A204.1 (cell line): ENCODE measurements at regions not wholly inside any gene's neighbourhood (a gene's known extent, or its start where the extent isn't known, plus 50 kb on each side); places are given as distances from the start of the nearest gene placed in this dataset.

Source experiments
- FAIRE-seq: peaks from 2 replicates; lab custom pipeline; 2012; peaks lifted over from hg19 to GRCh38; lab: Jason Lieb, UNC

DNA sequence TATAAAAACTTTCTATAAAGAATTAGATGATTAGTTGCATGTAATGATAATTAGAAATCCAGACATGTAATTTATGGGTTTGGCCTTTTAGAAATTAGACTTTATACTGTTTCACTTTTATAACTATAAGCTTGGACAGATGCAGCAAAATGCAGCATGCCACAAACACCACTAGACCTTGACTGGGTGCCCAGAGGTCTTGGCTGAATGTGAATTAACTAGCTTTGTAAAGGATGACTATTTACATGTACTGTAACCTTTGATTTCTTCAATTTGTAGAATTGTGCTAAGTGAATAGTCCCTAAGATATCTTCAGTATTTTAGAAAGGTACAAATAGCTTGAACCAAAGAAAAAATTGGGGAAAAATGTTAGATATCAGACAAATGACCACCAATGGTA, 2168.1 kb downstream of the MAT2B start:
- FAIRE-seq: no peak

GRCh38 chr5:165695796-165696195, 2190.4 kb downstream of the MAT2B start:
- FAIRE-seq: no peak

DNA sequence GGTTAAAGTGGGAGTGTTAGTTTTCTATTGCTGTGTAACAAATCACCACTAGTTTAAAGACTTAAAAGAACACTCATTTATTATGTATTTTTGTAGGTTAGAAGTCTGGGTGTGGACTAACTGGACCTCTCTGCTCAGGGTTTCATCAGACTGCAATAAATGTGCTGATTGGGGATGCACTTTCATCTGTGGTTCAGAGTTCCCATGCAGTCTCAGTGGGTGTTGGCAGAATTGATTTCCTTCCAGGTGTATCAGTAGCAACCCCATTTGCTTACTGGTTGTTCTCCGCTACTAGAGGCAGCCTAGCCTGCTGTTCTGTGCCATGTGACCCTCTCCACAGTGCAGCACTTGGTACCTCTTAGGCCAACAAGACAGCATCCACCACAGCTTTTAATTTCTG, 2200.5 kb downstream of the MAT2B start:
- FAIRE-seq: no peak

- FAIRE-seq: no peak
These were observed 2206.6 kb downstream of the MAT2B start for GRCh38 chr5:165712011-165712410.

DNA sequence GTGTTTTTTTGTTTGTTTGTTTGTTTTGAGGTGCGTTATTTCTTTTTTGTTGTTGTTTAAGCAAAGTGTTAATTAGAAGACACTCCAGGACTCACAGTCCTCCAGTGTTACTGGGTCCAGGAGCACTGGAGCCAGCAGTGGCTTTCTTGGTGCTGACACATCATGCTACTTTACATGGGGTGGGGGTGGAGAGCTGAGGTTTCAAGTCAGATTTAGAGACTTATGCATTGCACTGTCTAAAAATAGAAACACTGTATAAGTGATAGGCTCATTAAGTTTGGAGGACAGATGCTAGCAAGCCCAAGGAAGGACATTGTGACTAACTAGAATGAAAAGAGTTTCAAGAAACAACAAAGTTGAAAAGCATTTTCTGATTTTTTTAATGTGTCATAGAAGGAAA, 2209.2 kb downstream of the MAT2B start:
- no peak for FAIRE-seq

GRCh38 chr5:165720901-165721300, 2215.5 kb downstream of the MAT2B start:
- no peak for FAIRE-seq

DNA sequence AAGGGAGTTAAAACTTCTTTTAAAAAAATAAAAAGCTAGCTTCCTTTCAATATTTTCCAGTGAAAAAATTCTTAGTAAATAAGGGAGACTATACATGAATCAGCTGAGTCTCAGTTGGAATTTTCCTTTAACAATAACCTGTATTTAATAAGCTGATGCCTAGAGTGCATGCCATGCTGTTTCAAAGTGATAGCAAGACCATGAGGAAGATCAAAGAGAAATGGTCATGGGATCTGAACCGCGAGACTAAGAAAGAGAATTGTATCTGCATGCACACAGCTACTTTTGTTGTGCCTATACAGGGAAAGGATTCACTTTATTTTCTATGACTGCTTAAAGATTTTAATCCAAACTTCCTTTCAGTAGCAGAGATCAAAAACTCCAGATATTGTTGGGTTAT, 2217.0 kb downstream of the MAT2B start:
- no peak for FAIRE-seq

GRCh38 chr5:165723931-165724330, 2218.5 kb downstream of the MAT2B start:
- FAIRE-seq: no peak

DNA sequence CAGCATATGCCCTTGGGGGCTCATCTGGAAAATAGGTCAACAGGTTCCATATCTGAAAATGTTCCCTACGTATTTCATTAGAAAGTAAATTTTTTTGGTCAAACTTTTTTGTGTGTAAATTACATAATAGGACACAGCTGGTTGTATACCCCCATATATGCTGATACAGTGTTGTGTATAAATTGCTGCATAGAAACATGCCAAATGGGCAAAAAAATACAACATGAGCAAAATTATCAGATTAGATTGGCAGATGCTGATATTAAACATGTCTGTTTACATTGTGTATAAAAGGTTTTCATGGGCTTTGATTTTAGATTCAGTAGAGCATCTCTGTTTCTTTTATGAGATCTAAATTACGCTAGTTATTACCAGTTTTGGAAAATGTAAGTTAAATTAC, 2223.0 kb downstream of the MAT2B start:
- no peak for FAIRE-seq

- no peak for FAIRE-seq
These were observed 2230.0 kb downstream of the MAT2B start for GRCh38 chr5:165735388-165735787.

- no peak for FAIRE-seq
These were observed 2233.8 kb downstream of the MAT2B start for GRCh38 chr5:165739079-165739741.

- no peak for FAIRE-seq
These were observed 2252.4 kb downstream of the MAT2B start for GRCh38 chr5:165757791-165758190.

- FAIRE-seq: no peak
These were observed 2269.7 kb downstream of the MAT2B start for GRCh38 chr5:165775111-165775510.

GRCh38 chr5:165779505-165779904, 2274.1 kb downstream of the MAT2B start:
- FAIRE-seq: no peak

DNA sequence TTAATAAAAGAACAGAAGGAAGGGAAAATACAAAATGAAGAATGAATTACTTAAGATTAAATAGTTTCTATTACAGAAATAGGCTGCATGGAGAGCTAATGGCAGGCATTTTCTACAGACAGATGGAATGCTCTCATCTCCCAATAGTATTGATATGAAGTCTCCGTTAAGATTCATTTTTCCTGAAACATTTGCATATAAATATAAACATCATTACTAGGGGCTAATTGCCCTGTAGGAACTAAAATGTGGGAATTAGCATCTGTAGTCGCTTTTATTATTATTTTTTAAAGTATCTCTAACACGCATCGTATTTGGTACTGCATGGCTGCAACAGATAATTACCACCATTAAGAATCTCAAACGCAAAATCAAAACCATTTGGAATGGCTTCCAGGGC, 2275.5 kb downstream of the MAT2B start:
- FAIRE-seq: no peak

DNA sequence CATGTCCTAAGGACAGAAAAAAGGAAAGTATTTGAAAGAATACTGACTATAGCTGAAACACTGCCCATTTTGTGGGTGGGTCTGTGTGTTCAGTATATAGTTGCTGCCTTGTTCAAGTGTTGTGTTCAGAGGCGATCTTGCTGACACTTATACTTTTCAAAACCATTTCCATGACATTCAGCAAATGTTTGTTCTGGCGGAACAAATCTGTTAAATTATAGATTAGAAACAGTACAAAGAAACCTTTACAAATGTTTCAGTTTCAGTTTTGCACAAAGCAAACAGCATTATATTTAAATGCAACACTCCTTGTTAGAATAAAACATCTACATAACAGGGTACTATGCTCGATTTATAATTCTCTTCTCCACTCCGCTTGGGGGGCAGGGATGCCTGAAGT, 2276.3 kb downstream of the MAT2B start:
- no peak for FAIRE-seq

GRCh38 chr5:165783024-165783423, 2277.6 kb downstream of the MAT2B start:
- no peak for FAIRE-seq

DNA sequence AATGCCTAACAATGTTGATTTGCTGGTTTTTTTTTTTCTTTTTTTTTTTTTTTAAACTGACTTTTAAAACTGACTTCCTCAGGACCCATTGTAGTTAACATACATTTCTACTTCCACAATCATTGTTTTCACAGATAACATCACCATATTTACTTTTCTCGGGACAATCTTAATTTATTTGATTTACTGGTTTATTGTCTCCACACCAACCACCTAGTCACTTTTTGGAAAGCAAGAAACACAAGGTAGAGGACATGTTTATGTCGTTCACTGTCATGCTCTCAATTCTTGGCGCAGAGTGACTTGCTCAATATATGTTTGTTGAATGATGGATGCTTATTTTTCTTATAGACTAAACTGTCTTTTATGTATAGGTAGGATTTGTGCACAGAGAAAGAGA, 2280.7 kb downstream of the MAT2B start:
- FAIRE-seq: no peak

DNA sequence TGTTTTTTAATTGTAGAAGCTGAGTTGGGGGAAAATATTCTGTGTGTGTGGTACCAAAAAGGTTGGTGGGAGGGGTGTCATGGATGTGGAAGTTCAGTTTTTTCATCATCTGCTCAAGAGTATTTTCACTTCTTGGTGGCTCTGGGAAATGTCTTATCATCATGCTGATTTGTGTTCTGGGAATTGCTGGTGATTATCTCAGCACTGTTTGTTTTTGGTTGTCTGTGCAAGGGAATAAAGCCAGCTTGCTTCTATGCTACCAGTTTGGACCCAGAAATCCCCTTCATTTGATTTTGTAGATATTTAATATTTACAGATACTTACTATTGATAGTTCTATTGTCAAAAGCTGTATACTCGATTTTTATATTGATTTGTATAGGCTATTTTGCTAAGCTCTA, 2289.7 kb downstream of the MAT2B start:
- no peak for FAIRE-seq

GRCh38 chr5:165805756-165806155, 2300.3 kb downstream of the MAT2B start:
- FAIRE-seq: no peak

GRCh38 chr5:165808335-165808734, 2302.9 kb downstream of the MAT2B start:
- no peak for FAIRE-seq

GRCh38 chr5:165809914-165810313, 2304.5 kb downstream of the MAT2B start:
- no peak for FAIRE-seq

GRCh38 chr5:165829504-165829903, 2324.1 kb downstream of the MAT2B start:
- FAIRE-seq: no peak

- FAIRE-seq: no peak
These were observed 2329.5 kb downstream of the MAT2B start for GRCh38 chr5:165834891-165835290.

DNA sequence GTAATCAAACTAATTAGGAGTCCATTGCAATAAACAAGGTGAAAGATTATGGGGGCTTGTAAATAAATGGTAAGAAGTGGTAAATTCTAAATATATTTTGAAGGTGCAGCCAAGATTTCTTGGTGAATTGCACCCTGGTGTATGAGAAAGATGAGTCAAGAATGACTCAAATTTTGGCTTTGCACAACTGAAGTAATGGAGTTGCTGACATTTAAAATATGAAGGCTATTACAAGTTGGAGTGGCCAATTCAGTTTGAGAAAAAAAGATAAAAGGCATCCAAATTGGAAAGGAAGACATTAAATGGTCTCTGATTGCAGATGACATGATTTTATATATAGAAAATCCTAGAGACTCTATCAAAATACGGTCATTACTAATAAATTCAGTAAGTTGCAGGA, 2330.6 kb downstream of the MAT2B start:
- no peak for FAIRE-seq
